HepG2 (cell line): ENCODE measurements at regions not wholly inside any gene's neighbourhood (a gene's known extent, or its start where the extent isn't known, plus 50 kb on each side); places are given as distances from the start of the nearest gene placed in this dataset.
"Not testable (repeated sequence)": the region's sequence is repeated elsewhere in the genome, so short reads cannot be mapped to it uniquely, and the experiment has no call there.

ENCODE experiments used
- POLR2A ChIP-seq, 2 experiments: IDR thresholded peaks; 2 replicates each; pipeline ENCODE4 v1.6.1; 2011; ENCODE audit warnings: low read depth in 2 of 2, low read length in 2 of 2, mild to moderate bottlenecking in 1 of 2, moderate library complexity in 1 of 2; ENCODE audit not compliant: insufficient read depth in 1 of 2
- TF ChIP-seq, protein P1 (sequence below): sonication (generic); formaldehyde crosslinking; IDR thresholded peaks from 2 replicates; pipeline ENCODE4 v1.5.0; 2020; ENCODE audit warnings: mild to moderate bottlenecking, missing genetic modification reagents, moderate library complexity

DNA sequence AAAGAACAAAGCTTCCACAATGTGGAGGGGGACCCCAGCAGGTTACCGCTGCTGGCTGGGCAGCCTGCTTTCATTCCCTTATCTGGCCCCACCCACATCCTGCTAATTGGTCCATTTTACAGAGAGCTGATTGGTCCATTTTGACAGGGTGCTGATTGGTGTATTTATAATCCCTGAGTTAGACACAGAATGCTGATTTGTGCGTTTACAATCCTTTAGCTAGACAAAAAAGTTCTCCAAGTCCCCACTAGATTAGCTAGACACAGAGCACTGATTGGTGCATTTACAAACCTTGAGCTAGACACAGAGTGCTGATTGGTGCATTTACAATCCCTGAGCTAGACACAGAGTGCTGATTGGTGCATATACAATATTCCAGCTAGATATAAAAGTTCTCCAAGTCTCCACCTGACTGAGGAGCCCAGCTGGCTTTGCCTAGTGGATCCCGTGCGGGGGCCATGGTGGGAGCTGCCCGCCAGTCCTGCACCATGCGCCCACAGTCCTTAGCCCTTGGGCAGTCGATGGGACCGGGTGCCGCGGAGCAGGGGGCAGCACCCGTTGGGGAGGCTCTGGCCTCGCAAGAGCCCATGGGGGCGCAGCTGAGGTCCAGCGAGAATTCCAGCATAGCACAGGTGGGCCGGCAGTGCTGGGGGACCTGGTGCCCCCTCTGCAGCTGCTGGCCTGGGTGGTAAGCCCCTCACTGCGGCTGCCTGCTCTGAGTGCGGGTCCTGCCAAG lies 88.8 kb upstream of the MYLIP start:
- not testable (repeated sequence) for TF ChIP-seq POLR2A (IDR thresholded peaks at IDR 0.05; ENCODE audit: insufficient read depth in 1 of 2, low read depth in 2 of 2, low read length in 2 of 2)
- TF ChIP-seq, protein P1, sequence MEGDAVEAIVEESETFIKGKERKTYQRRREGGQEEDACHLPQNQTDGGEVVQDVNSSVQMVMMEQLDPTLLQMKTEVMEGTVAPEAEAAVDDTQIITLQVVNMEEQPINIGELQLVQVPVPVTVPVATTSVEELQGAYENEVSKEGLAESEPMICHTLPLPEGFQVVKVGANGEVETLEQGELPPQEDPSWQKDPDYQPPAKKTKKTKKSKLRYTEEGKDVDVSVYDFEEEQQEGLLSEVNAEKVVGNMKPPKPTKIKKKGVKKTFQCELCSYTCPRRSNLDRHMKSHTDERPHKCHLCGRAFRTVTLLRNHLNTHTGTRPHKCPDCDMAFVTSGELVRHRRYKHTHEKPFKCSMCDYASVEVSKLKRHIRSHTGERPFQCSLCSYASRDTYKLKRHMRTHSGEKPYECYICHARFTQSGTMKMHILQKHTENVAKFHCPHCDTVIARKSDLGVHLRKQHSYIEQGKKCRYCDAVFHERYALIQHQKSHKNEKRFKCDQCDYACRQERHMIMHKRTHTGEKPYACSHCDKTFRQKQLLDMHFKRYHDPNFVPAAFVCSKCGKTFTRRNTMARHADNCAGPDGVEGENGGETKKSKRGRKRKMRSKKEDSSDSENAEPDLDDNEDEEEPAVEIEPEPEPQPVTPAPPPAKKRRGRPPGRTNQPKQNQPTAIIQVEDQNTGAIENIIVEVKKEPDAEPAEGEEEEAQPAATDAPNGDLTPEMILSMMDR (CRISPR knock-in tag) = not testable (repeated sequence)
